ENCODE measurements at regions not wholly inside any gene's neighbourhood (a gene's known extent, or its start where the extent isn't known, plus 50 kb on each side); places are given as distances from the start of the nearest gene placed in this dataset.

DNA sequence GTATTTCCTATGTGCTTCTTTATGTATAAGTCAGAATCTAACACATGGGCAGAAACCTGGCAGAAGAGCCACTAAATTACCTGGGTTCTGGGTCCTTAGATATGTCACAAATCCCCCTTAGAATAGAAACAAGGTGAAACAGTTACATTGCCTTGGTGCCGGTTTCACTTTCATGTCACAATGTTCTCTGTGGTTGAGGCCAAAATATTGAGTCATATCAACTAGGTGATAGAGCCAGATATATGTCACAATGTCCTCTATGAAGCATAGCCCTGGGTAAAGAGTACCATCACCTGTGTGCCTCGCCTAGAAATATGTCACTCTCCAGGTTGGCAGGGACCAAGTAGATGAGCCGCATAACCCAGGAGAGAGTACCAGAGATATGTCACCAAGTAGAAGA is 899.8 kb upstream of the TSPY4 start:
- TF ChIP-seq, protein P1, sequence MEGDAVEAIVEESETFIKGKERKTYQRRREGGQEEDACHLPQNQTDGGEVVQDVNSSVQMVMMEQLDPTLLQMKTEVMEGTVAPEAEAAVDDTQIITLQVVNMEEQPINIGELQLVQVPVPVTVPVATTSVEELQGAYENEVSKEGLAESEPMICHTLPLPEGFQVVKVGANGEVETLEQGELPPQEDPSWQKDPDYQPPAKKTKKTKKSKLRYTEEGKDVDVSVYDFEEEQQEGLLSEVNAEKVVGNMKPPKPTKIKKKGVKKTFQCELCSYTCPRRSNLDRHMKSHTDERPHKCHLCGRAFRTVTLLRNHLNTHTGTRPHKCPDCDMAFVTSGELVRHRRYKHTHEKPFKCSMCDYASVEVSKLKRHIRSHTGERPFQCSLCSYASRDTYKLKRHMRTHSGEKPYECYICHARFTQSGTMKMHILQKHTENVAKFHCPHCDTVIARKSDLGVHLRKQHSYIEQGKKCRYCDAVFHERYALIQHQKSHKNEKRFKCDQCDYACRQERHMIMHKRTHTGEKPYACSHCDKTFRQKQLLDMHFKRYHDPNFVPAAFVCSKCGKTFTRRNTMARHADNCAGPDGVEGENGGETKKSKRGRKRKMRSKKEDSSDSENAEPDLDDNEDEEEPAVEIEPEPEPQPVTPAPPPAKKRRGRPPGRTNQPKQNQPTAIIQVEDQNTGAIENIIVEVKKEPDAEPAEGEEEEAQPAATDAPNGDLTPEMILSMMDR (IDR thresholded peaks at IDR 0.05), result no peak
- TF ChIP-seq EZH2 (IDR thresholded peaks at IDR 0.05; ENCODE audit: borderline replicate concordance, insufficient read depth, low read depth, low read length, poor library complexity, severe bottlenecking), result no peak
